Fibroblast of mammary gland (primary cell): ENCODE measurements at regions not wholly inside any gene's neighbourhood (a gene's known extent, or its start where the extent isn't known, plus 50 kb on each side); places are given as distances from the start of the nearest gene placed in this dataset.

ENCODE experiments used
- DNase-seq: peaks from one replicate; pipeline ENCODE4 v3.0.0-alpha.2; 2010; ENCODE audit warnings: low read depth
- H3K4me3 ChIP-seq: 2 replicates; pipeline ENCODE4 v1.5.1; 2011; ENCODE audit warnings: low read depth, mild to moderate bottlenecking, low read length, moderate library complexity; ENCODE audit not compliant: control insufficient read depth
- TF ChIP-seq, protein P1 (sequence below): conservative IDR thresholded peaks from 2 replicates; pipeline ENCODE4 v1.5.1; 2011; ENCODE audit warnings: low read depth, low read length, inconsistent platforms; ENCODE audit not compliant: control insufficient read depth, insufficient read depth

DNA sequence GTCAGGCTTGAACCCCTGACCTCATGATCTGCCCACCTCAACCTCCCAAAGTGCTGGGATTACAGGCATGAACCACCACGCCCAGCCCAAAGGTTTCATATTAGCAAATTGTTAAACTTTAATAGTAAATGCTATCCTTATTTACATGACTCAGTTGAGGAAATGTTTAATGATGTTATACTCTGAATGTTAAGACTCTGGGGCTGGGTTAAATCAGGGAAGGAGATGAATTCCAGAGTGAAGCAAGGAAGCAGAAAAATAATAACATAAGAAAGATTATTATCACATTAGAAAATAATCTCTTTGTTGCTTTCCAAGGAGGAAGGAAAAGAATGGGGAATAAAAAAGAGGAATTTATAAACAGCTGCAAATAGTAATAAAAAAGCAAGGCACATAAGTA lies 105.3 kb downstream of the PTGS2 start:
- TF ChIP-seq, protein P1, sequence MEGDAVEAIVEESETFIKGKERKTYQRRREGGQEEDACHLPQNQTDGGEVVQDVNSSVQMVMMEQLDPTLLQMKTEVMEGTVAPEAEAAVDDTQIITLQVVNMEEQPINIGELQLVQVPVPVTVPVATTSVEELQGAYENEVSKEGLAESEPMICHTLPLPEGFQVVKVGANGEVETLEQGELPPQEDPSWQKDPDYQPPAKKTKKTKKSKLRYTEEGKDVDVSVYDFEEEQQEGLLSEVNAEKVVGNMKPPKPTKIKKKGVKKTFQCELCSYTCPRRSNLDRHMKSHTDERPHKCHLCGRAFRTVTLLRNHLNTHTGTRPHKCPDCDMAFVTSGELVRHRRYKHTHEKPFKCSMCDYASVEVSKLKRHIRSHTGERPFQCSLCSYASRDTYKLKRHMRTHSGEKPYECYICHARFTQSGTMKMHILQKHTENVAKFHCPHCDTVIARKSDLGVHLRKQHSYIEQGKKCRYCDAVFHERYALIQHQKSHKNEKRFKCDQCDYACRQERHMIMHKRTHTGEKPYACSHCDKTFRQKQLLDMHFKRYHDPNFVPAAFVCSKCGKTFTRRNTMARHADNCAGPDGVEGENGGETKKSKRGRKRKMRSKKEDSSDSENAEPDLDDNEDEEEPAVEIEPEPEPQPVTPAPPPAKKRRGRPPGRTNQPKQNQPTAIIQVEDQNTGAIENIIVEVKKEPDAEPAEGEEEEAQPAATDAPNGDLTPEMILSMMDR = no peak
- DNase-seq = no peak
- H3K4me3 ChIP-seq = no peak overlapping the region

- no peak overlapping the region for H3K4me3 ChIP-seq
- DNase-seq = no peak
Measured at GRCh38 chr1:186572509-186572908, 107.7 kb downstream of the PTGS2 start.

GRCh38 chr1:186571771-186572170 lies 108.5 kb downstream of the PTGS2 start:
- H3K4me3 ChIP-seq = no peak overlapping the region
- TF ChIP-seq, protein P1 = no peak
- DNase-seq = no peak

More at GRCh38 chr1:186572509-186572908, 107.7 kb downstream of the PTGS2 start:
- TF ChIP-seq, protein P1 = no peak

DNA sequence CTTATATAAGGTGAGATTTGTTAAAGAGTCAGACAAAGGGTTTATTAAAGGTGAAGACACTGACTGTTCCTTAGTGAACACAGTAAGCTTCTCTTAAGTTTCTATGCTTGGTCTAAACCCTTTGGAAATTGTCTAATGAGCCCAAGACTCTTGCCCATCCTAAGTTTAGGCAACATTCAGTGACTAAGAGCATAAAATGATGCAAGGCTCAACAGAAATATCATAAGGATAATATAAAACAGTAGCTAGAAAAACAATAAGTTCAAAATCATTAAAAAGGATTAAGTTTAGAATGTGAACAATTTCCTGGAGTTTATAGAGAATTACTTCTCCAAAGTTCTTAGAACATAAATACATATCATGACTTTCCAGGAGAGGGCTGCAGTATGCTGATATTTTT lies 108.9 kb upstream of the PDC start:
- no peak overlapping the region for H3K4me3 ChIP-seq
- no peak for DNase-seq
- TF ChIP-seq, protein P1 = no peak

- TF ChIP-seq, protein P1 = no peak
- no peak overlapping the region for H3K4me3 ChIP-seq
- DNase-seq = no peak
Measured at GRCh38 chr1:186568221-186568620, 107.3 kb upstream of the PDC start.

GRCh38 chr1:186566140-186566855 lies 105.4 kb upstream of the PDC start:
- TF ChIP-seq, protein P1 = no peak
- H3K4me3 ChIP-seq = no peak overlapping the region
- peak; percentile 21 for DNase-seq
